ENCODE measurements at regions not wholly inside any gene's neighbourhood (a gene's known extent, or its start where the extent isn't known, plus 50 kb on each side); places are given as distances from the start of the nearest gene placed in this dataset.
"Not testable (repeated sequence)": the region's sequence is repeated elsewhere in the genome, so short reads cannot be mapped to it uniquely, and the experiment has no call there.

GRCh38 chr6:66128243-66128642, 421.2 kb upstream of the EYS start:
- Histone ChIP-seq H3K27me3 (ENCODE audit: low read length) (no peaks in the 10 kb centered on the region), H3K9me3 (ENCODE audit: low read length) (peaks cover 25% of the 10 kb centered on the region), H2AFZ (ENCODE audit: low read length) (no peak overlapping the region), H3K9me2 (replicated peaks; ENCODE audit: insufficient read depth, low read length) (no peaks in the 10 kb centered on the region), H3K79me2 (ENCODE audit: low read length) (no peaks in the 10 kb centered on the region), H3K4me3 (ENCODE audit: low read length) (no peak overlapping the region), H3K4me1 (ENCODE audit: low read length) (no peaks in the 10 kb centered on the region), H4K20me1 (ENCODE audit: insufficient read depth, low read depth, low read length) (no peaks in the 10 kb centered on the region), H3K9ac (ENCODE audit: low read length) (no peak overlapping the region), H3K27ac (ENCODE audit: low read length) (no peak overlapping the region), H3K4me2 (ENCODE audit: low read depth, low read length, poor library complexity, severe bottlenecking) (no peak overlapping the region), H3K36me3 (ENCODE audit: insufficient read depth, low read length) (no peaks in the 10 kb centered on the region)
- DNase-seq: no peak

- H3K27me3 ChIP-seq (ENCODE audit: low read length): no peaks in the 10 kb centered on the region
- H3K79me2 ChIP-seq (ENCODE audit: low read length): no peaks in the 10 kb centered on the region
- no peak overlapping the region for H3K9ac ChIP-seq (ENCODE audit: low read length)
- no peaks in the 10 kb centered on the region for H3K4me1 ChIP-seq (ENCODE audit: low read length)
- H3K4me2 ChIP-seq (ENCODE audit: low read depth, low read length, poor library complexity, severe bottlenecking): no peak overlapping the region
- DNase-seq: no peak
- no peaks in the 10 kb centered on the region for H3K36me3 ChIP-seq (ENCODE audit: insufficient read depth, low read length)
- peaks cover 25% of the 10 kb centered on the region for H3K9me3 ChIP-seq (ENCODE audit: low read length)
- no peak overlapping the region for H2AFZ ChIP-seq (ENCODE audit: low read length)
- no peak overlapping the region for H3K27ac ChIP-seq (ENCODE audit: low read length)
- no peak overlapping the region for H3K4me3 ChIP-seq (ENCODE audit: low read length)
- no peaks in the 10 kb centered on the region for H3K9me2 ChIP-seq (replicated peaks; ENCODE audit: insufficient read depth, low read length)
- H4K20me1 ChIP-seq (ENCODE audit: insufficient read depth, low read depth, low read length): no peaks in the 10 kb centered on the region
These were observed 420.0 kb upstream of the EYS start for GRCh38 chr6:66127061-66127460.

GRCh38 chr6:66126358-66126757, 419.3 kb upstream of the EYS start:
- Histone ChIP-seq H4K20me1 (ENCODE audit: insufficient read depth, low read depth, low read length) (no peaks in the 10 kb centered on the region), H3K4me1 (ENCODE audit: low read length) (no peaks in the 10 kb centered on the region), H3K4me3 (ENCODE audit: low read length) (no peak overlapping the region)

GRCh38 chr6:66103954-66104353, 396.9 kb upstream of the EYS start:
- Histone ChIP-seq H3K36me3 (ENCODE audit: insufficient read depth, low read length) (no peaks in the 10 kb centered on the region), H3K9me3 (ENCODE audit: low read length) (peaks cover 12% of the 10 kb centered on the region), H3K4me3 (ENCODE audit: low read length) (no peak overlapping the region), H3K9me2 (replicated peaks; ENCODE audit: insufficient read depth, low read length) (no peaks in the 10 kb centered on the region), H3K27me3 (ENCODE audit: low read length) (no peaks in the 10 kb centered on the region), H4K20me1 (ENCODE audit: insufficient read depth, low read depth, low read length) (no peaks in the 10 kb centered on the region), H3K4me2 (ENCODE audit: low read depth, low read length, poor library complexity, severe bottlenecking) (no peak overlapping the region), H3K27ac (ENCODE audit: low read length) (no peak overlapping the region), H3K4me1 (ENCODE audit: low read length) (no peaks in the 10 kb centered on the region), H2AFZ (ENCODE audit: low read length) (no peak overlapping the region), H3K9ac (ENCODE audit: low read length) (no peak overlapping the region), H3K79me2 (ENCODE audit: low read length) (no peaks in the 10 kb centered on the region)
- DNase-seq: no peak

More at GRCh38 chr6:66126358-66126757, 419.3 kb upstream of the EYS start:
- Histone ChIP-seq H3K36me3 (ENCODE audit: insufficient read depth, low read length) (no peaks in the 10 kb centered on the region), H3K9ac (ENCODE audit: low read length) (no peak overlapping the region), H3K27ac (ENCODE audit: low read length) (no peak overlapping the region), H3K27me3 (ENCODE audit: low read length) (no peaks in the 10 kb centered on the region), H2AFZ (ENCODE audit: low read length) (no peak overlapping the region), H3K79me2 (ENCODE audit: low read length) (no peaks in the 10 kb centered on the region), H3K4me2 (ENCODE audit: low read depth, low read length, poor library complexity, severe bottlenecking) (no peak overlapping the region), H3K9me2 (replicated peaks; ENCODE audit: insufficient read depth, low read length) (no peaks in the 10 kb centered on the region), H3K9me3 (ENCODE audit: low read length) (peaks cover 25% of the 10 kb centered on the region)
- no peak for DNase-seq

DNA sequence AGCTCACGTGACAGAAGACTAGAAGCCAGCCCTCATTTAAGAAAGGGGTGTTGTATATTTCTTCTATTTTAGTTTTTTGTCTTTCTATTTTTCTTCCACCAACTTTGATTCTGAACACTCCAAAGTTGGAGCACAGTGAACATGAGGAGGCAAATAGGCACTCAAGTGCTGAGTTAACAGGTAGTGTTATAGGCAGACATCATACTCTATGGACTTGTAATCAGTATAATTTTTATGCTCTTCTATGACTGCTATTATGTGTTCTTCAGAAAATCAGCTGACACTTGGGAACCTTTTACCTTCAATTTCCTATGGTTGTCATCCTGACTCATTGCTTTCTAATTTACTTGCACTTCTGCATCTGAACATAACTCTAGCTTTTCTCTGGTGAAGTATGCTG, 396.3 kb upstream of the EYS start:
- Histone ChIP-seq H3K4me2 (ENCODE audit: low read depth, low read length, poor library complexity, severe bottlenecking) (no peak overlapping the region), H4K20me1 (ENCODE audit: insufficient read depth, low read depth, low read length) (no peaks in the 10 kb centered on the region), H3K27me3 (ENCODE audit: low read length) (no peaks in the 10 kb centered on the region), H2AFZ (ENCODE audit: low read length) (no peak overlapping the region), H3K4me3 (ENCODE audit: low read length) (no peak overlapping the region), H3K36me3 (ENCODE audit: insufficient read depth, low read length) (no peaks in the 10 kb centered on the region), H3K4me1 (ENCODE audit: low read length) (no peaks in the 10 kb centered on the region), H3K9ac (ENCODE audit: low read length) (no peak overlapping the region), H3K9me3 (ENCODE audit: low read length) (peaks cover 18% of the 10 kb centered on the region), H3K27ac (ENCODE audit: low read length) (no peak overlapping the region), H3K9me2 (replicated peaks; ENCODE audit: insufficient read depth, low read length) (no peaks in the 10 kb centered on the region), H3K79me2 (ENCODE audit: low read length) (no peaks in the 10 kb centered on the region)
- no peak for DNase-seq

DNA sequence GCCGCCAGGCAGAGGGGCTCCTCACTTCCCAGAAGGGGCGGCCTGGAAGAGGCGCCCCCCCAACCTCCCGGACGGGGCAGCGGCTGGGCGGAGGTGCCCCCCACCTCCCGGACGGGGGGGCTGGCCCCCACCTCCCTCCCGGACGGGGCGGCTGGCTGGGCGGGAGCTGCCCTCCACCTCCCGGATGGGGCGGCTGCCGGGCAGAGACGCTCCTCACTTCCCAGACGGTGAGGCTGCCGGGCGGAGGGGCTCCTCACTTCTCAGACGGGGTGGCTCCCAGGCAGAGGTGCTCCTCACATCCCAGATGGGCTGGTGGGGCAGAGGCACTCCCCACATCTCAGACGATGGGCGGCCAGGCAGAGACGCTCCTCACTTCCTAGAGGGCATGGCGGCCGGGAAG, 389.7 kb upstream of the EYS start:
- Histone ChIP-seq H3K79me2 (ENCODE audit: low read length) (no peaks in the 10 kb centered on the region), H3K4me2 (ENCODE audit: low read depth, low read length, poor library complexity, severe bottlenecking) (no peak overlapping the region), H3K9me3 (ENCODE audit: low read length) (peaks cover 17% of the 10 kb centered on the region; the same call in 1 of the 2 replicates), H3K9me2 (replicated peaks; ENCODE audit: insufficient read depth, low read length) (no peaks in the 10 kb centered on the region; the same call in 1 of the 2 replicates), H3K4me3 (ENCODE audit: low read length) (no peak overlapping the region), H3K36me3 (ENCODE audit: insufficient read depth, low read length) (no peaks in the 10 kb centered on the region), H3K27me3 (ENCODE audit: low read length) (no peaks in the 10 kb centered on the region), H2AFZ (ENCODE audit: low read length) (no peak overlapping the region), H3K9ac (ENCODE audit: low read length) (no peak overlapping the region), H3K27ac (ENCODE audit: low read length) (no peak overlapping the region), H3K4me1 (ENCODE audit: low read length) (no peaks in the 10 kb centered on the region), H4K20me1 (ENCODE audit: insufficient read depth, low read depth, low read length) (no peaks in the 10 kb centered on the region)
- no peak for DNase-seq

GRCh38 chr6:66094615-66095014, 387.6 kb upstream of the EYS start:
- Histone ChIP-seq H4K20me1 (ENCODE audit: insufficient read depth, low read depth, low read length) (no peaks in the 10 kb centered on the region), H2AFZ (ENCODE audit: low read length) (no peak overlapping the region), H3K36me3 (ENCODE audit: insufficient read depth, low read length) (no peaks in the 10 kb centered on the region), H3K4me2 (ENCODE audit: low read depth, low read length, poor library complexity, severe bottlenecking) (no peak overlapping the region), H3K9me2 (replicated peaks; ENCODE audit: insufficient read depth, low read length) (no peaks in the 10 kb centered on the region; the same call in 1 of the 2 replicates), H3K9me3 (ENCODE audit: low read length) (peaks cover 17% of the 10 kb centered on the region; the same call in 1 of the 2 replicates), H3K79me2 (ENCODE audit: low read length) (no peaks in the 10 kb centered on the region), H3K9ac (ENCODE audit: low read length) (no peak overlapping the region), H3K27me3 (ENCODE audit: low read length) (no peaks in the 10 kb centered on the region), H3K27ac (ENCODE audit: low read length) (no peak overlapping the region), H3K4me1 (ENCODE audit: low read length) (no peaks in the 10 kb centered on the region), H3K4me3 (ENCODE audit: low read length) (no peak overlapping the region)
- DNase-seq: no peak

DNA sequence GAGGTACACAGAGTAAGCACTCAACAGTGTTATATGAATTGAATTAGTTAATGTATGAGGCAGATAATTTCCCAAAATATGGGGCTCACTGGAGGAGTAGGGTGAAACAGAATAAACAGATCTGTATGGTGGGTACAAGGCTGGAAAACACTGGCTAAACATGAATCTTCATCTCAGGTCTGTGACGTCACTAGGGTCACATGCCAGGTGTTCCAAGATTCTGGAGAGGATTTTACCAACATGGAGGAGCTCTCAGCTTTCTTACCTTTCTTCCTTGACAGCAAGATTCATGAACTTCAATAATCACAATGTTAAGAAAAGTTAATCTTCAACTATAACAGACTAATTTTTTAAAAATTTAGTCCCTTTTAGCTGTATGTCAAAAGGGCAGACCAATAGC, 385.3 kb upstream of the EYS start:
- H3K9me3 ChIP-seq (ENCODE audit: low read length): peaks cover 11% of the 10 kb centered on the region
- H3K4me2 ChIP-seq (ENCODE audit: low read depth, low read length, poor library complexity, severe bottlenecking); H4K20me1 ChIP-seq (ENCODE audit: insufficient read depth, low read depth, low read length); H3K27ac ChIP-seq (ENCODE audit: low read length); H3K27me3 ChIP-seq (ENCODE audit: low read length); H3K4me1 ChIP-seq (ENCODE audit: low read length); H3K79me2 ChIP-seq (ENCODE audit: low read length); H3K4me3 ChIP-seq (ENCODE audit: low read length); DNase-seq; H3K9ac ChIP-seq (ENCODE audit: low read length); H3K36me3 ChIP-seq (ENCODE audit: insufficient read depth, low read length); H3K9me2 ChIP-seq (replicated peaks; ENCODE audit: insufficient read depth, low read length); H2AFZ ChIP-seq (ENCODE audit: low read length): not testable (repeated sequence)

DNA sequence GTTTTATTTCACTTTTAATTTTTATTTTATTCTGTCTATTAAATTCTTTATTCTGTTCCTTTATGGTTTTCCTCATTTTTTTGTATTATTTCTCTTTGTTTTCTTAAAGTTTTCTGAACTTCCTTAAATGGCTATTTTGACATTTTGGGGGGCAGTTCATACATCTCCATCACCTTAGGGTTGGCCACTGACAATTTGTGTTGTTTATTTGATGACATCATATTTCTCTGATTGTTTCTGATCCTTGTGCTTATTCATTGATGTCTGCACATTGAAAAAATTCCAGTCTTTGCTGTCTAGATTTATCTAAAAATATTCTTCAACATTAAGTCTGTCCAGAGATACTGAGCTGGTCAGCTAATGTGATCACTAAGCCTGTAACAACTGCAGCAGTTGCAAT, 379.5 kb upstream of the EYS start:
- Histone ChIP-seq H3K9me2 (replicated peaks; ENCODE audit: insufficient read depth, low read length) (no peaks in the 10 kb centered on the region), H3K4me2 (ENCODE audit: low read depth, low read length, poor library complexity, severe bottlenecking) (no peak overlapping the region), H3K9me3 (ENCODE audit: low read length) (peaks cover 33% of the 10 kb centered on the region), H3K36me3 (ENCODE audit: insufficient read depth, low read length) (no peaks in the 10 kb centered on the region), H3K9ac (ENCODE audit: low read length) (no peak overlapping the region), H3K27ac (ENCODE audit: low read length) (no peak overlapping the region), H3K4me3 (ENCODE audit: low read length) (no peak overlapping the region), H3K27me3 (ENCODE audit: low read length) (no peaks in the 10 kb centered on the region), H4K20me1 (ENCODE audit: insufficient read depth, low read depth, low read length) (no peaks in the 10 kb centered on the region), H2AFZ (ENCODE audit: low read length) (no peak overlapping the region), H3K4me1 (ENCODE audit: low read length) (no peaks in the 10 kb centered on the region), H3K79me2 (ENCODE audit: low read length) (no peaks in the 10 kb centered on the region)
- no peak for DNase-seq

Measured in Karpas-422 (cell line).